ENCODE measurements at regions not wholly inside any gene's neighbourhood (a gene's known extent, or its start where the extent isn't known, plus 50 kb on each side); places are given as distances from the start of the nearest gene placed in this dataset.
A peak's percentile ranks its signal among the peaks of the same experiment; 100 is the strongest.

DNA sequence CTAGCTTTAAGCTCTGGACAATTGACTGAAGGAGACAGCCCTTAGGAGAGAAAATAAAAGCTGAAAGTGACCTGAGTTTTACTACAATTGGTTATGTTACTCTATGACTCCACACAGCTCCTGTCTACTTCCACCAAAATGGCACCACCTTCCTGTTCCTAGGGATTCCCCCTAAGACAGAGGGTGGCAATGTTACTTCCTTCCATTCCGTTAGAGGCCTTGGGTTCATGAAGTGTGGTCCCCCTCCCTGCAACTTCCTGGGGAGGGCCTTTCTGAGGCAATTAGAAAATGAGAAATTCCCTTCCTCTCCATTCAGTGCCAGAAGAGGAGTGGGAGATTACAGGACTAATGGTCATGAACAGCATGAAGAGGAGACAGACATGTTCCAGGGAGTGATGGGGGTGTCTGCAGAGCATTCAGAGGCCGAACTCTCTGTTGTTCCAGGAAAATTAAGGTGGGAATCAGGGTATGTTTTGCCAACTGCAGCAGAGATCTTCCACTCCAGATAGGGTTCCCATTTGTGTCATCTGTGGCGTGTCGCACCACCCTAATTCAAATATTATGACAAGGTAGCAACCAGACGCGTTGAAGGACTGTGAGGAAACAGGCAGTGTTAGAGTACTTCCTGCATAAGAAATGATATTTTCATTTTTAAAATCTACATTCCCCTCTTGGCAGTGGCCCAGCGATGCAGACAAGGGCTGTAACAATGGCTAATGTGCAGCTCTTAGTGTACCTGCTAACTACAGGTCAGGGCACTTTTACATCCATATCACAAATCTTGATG is 53.1 kb upstream of the TRIM67 start:
- no peak for DNase-seq

DNA sequence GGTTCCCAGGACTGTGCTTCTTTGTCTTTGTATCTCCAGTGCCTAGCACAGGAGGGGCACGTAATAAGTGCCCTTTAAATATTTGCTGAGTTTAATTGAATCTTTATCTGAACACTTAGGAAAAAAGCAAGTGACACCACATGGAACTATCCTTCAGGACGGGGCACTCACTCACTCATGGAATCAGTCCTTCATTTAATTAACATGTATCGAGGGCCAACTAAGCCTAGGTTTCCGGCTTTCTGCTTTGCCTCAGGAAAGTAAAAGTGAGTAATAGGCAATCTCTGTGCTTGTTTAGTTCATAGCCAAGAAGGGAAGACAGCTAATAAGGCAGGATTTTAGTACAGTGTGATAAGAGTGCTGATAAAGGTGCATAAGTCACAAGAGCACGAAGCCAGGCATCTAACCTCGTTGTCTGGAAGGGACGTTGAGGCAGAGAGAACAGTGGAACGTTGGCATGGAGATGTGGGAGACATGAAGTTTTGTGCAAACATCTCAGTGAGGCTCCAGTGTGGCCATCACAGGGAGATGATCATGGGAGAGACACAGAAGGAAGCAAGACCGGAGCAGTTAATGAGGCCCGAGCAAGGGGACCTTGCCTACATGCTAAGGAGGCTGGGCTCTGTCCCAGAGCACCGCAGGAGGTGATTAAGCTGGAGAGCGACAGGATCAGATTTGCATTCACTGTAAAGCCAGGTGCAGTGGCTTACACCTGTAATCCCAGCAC is 54.1 kb upstream of the TRIM67 start:
- no peak for DNase-seq

DNA sequence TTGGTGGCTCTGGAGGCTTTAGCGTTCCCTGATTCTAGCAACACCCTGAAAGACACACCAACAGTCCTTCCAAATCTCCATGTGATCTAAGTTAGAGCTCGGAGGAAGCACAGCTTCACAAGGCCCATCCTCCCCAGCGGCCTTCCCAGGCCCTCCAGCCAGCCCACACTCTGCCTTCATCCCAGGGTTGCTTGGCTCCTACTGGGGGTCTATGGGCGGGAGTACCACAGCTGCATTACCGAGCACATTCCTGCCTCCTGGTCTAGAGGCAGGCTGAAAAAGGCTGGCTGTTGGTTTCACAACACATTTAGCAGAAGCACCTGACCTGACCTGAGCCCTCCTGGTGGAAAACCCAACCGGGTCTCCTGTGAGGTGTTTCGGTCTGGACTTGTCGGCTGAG is 54.7 kb upstream of the TRIM67 start:
- no peak for DNase-seq

DNA sequence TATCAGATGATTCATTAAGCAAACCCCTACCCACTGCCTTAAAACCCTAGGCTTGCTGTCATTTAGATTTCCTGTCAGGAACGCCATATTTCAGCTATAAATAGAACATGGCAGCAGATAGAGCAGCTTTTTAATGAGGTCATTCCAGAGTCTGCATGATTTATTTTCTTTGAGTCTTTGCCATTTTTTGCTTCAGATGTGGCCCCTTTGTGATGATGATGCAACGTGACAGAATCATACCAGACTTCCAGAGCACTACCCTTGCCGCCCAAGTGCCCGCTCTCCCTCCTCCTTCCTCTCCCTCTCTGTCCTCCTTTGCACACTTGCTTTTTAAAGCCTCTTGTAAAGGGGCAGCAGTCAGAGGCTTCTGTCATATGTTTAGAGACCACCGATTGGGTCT is 55.5 kb upstream of the TRIM67 start:
- DNase-seq, result no peak

DNA sequence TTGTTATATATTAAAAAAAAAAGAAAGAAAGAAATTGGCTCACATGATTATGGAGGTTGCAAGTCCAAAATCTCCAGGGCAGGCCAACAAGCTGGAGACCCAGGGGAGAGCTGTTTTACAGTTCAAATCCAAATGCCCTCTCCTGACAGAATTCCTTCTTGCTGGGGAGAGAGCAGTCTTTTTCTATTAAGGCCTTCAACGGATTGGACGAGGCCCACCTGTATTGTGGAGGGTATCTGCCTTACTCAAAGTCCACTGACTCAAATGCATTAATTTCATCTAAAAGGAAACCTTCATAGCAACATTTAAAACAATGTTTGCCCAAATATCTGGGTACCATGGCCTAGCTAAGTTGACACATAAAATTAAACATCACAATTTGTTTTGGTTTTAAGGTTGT is 56.9 kb upstream of the TRIM67 start:
- no peak for DNase-seq

DNA sequence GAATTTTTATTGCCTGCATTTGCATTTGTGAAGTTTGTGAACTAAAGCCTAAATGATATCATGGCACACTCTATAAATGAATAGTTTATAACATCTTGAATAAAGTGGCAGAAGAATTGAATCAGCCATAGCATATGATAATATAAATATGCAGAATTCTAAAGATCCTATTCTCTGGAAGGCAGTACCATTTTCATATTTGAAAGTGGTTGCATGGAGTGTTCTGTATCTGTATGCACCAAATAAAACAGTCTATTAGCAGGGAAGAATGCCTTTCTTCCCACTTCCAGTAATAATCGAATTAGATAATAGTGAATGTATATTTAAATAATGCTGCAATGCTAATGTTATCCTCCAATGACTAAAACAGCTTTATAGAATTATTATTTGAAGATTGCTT is 57.9 kb upstream of the TRIM67 start:
- DNase-seq, result no peak

DNA sequence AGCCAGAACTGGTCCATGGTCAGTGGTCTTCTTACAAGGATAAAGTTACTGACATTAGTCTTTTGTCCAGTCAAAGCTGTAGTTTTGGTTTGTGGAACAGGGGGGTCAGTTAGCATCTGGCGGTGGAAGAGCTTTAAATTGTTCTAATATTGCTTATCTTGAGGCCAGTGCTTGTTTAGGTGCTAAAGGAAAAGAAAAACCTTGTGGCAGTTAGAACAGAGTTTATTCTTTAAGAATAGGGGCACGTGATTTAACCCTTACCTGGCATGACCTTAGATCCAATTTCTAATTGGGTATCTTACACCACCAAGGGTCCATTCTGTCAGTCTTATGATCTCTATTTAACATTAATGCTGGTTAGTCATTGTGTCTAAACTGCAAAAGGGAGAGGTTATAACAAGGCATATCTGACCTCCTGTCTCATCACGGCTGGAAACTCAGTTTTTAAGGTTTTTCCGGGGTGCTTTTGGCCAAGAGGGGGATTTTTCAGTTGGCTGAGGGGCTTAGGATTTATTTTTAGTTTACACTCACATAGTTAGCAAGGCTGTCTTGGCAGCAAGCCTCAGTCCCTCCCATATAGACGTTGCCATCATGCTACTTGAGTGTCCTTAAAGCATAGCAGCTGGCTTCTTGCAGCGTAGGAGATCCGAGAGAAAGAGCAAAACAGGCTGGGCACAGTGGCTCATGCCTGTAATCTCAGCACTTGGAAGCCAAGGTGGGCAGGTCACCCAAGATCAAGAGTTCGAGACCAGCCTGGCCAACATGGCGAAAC is 60.1 kb upstream of the FAM89A start:
- DNase-seq, result no peak

DNA sequence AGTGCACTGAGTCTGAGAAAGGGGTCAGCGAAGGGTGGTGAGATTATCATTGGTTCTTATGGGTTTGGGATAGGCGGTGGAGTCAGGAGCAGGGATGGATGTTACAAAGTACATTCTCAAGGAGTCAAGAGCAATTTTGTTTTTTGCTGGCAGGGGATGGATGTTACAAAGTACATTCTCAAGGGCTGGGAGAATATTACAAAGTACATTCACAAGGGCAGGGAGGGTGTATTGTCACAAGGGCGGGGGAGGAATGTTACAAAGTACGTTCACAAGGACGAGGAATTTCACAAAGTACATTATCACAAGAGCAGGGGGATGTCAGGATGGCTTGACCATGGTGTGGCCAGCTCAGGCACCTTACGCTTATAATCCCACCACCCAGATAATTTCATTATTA is 59.3 kb upstream of the FAM89A start:
- DNase-seq, result no peak

DNA sequence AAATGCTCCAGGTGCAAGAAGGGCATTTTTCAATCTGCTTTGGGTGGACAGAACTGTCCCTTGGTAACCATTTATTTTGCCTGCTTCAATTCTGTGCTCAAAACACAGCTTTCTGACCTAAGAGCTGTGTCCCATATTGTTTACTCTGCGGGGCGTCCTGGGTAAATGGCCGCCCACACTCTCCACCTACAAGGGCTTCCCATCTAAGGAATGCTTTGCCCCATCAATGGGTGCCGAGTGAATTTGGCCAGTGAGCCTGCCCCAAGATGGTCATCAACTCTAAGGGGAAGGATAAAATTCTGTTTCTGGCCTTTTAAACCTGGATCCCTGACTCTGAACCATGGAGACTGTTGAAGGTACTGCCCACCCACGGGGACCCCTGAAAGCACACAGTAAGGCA is 55.5 kb upstream of the FAM89A start:
- no peak for DNase-seq

DNA sequence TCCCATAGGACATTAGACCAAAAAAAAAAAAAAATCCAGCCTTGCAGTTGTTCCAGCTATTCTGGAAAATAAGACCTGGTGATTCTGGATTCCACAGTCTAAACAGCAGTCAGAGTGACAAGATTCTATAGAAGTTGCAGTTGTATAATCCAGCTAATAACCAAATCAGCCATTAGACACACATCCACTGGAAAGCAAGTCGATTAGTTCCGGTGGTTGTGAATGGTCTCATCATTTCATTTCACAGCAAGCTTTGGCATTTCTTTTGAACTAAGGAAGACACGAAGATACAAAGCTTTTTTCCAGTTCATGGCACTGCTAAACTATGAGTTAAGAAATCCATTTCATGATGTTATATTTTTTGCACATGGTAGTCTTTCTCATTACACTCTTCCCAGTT is 54.4 kb upstream of the FAM89A start:
- no peak for DNase-seq

DNA sequence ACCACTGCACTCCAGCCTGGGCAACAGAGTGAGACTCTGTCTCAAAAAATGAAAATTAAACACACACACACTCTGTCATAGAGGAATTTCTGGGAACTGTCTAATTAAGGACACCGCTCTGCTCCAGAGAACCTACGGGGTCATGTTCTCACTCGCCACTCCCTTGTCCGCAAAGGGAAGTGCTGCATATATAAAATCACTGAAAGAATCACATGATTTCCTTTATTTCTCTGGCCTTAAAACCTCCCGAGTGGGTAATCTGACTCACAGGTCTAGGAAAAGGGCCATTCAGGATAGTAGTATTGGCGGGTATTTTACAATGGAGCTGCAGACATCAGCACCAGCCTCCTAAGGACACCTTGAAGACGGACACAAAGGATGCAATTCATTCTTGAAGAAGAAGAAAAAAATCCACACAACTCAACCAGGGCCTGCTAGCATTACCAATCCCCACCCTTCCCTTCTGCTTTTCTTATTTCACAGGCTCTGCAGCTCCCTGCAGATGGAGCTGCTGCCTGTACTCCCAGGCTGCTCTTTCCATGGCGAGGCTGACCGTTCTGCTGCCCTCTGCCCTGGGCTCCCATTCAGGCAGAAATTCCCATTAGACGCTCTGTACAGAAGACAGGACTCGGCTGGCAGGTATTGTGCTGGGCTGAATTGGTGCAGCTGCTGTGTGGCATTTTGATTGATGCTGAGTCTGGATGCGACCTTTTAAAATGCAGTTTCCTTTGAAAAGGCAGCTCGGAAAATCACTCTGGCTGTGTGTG is 53.3 kb upstream of the FAM89A start:
- DNase-seq, result no peak

DNA sequence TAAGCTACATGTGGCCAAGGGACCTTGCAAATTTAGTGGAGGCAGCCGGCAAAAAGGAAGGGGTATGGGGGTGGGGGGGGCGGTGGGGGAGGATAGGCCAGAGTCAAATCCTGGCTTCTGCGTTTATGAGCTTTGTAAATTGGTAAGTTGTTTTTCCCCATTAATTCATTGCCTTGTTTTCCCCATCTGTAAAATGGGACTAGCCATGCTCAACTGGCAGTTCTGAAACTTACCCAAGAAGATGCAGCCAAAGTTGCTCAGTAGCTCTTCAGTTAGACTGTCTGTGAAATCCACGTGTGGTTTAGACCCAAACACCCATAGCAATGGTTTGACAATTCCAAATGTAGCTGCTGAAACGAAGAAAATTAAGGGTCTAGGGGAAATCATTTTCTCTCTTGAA is 52.3 kb upstream of the FAM89A start:
- DNase-seq, result no peak

DNA sequence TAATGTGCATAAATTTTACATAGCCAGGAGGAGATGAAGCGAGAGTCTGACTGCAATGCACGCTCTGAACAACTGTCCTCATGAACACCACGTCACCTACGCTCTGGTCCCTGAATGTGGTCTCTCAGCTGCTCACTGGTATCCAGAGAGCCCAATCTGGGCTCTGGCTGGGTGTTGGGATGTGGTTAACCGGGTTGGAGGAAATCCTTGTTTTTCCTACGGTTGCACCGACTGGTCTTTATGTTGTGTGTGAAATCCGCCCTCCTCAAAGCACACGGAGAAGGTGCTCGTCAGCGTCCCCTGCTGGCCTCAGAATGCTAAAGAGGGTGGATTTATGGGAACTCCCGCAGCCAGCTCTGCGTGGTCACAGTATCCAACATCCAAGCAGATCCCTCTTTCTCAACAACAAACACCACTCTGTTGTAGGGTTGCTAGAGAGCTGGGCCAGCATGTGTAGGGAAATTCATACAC is 51.8 kb upstream of the FAM89A start:
- peak; percentile 71 for DNase-seq

DNA sequence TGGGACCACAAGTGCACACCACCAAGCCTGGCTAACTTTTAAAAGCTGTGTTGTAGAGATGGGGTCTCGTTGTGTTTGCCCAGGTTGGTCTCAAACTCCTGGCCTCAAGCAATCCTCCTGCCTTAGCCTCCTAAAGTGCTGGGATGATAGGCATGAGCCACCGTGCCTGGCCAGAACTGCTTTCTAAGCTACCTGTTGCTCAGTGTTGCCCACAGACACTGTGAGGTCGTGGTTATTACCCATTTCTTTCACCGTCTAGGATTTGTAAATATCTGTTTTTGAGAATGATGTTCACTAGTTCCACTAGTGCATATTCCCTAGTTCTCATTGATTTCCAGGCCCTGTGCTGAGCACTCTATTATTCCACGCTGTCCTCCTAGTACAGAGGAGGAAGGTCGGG is 51.4 kb upstream of the FAM89A start:
- no peak for DNase-seq
